Neutrophil (primary cell): ENCODE measurements at regions not wholly inside any gene's neighbourhood (a gene's known extent, or its start where the extent isn't known, plus 50 kb on each side); places are given as distances from the start of the nearest gene placed in this dataset.

Experiments used
- H3K27ac ChIP-seq: fragments of 200-600 bp; sonication (generic); 2 replicates; pipeline ENCODE4 v1.5.1; 2016; ENCODE audit warnings: mild to moderate bottlenecking, moderate library complexity
- H3K27me3 ChIP-seq: fragments of 200-600 bp; sonication (generic); 2 replicates; pipeline ENCODE4 v1.6.0; 2016; ENCODE audit warnings: mild to moderate bottlenecking
- H3K36me3 ChIP-seq: fragments of 200-600 bp; sonication (generic); 2 replicates; pipeline ENCODE4 v1.5.1; 2017
- H3K4me1 ChIP-seq, 2 experiments: fragments of 200-600 bp in 1 of 2; sonication (generic) in 1 of 2; 1 replicate in 1 of 2; 2 replicates in 1 of 2; pipeline versions ENCODE4 v1.5.1 to v1.6.1; 2013 to 2016; ENCODE audit warnings: low read depth in 1 of 2, low read length in 1 of 2, mild to moderate bottlenecking in 1 of 2, moderate library complexity in 1 of 2; ENCODE audit not compliant: control insufficient read depth in 1 of 2, insufficient read depth in 1 of 2
- H3K4me3 ChIP-seq, 2 experiments: fragments of 200-600 bp in 1 of 2; sonication (generic) in 1 of 2; 1 replicate in 1 of 2; 2 replicates in 1 of 2; pipeline ENCODE4 v1.5.1; 2013 to 2016; ENCODE audit warnings: low read depth in 1 of 2, low read length in 1 of 2, mild to moderate bottlenecking in 1 of 2, moderate library complexity in 1 of 2
- H3K9me3 ChIP-seq: fragments of 200-600 bp; sonication (generic); 2 replicates; pipeline ENCODE4 v1.5.1; 2016
- TF ChIP-seq, protein P1 (sequence below): fragments of 200-600 bp; sonication (generic); IDR thresholded peaks from 2 replicates; pipeline ENCODE4 v1.5.1; 2016; ENCODE audit warnings: antibody characterized with exemption

DNA sequence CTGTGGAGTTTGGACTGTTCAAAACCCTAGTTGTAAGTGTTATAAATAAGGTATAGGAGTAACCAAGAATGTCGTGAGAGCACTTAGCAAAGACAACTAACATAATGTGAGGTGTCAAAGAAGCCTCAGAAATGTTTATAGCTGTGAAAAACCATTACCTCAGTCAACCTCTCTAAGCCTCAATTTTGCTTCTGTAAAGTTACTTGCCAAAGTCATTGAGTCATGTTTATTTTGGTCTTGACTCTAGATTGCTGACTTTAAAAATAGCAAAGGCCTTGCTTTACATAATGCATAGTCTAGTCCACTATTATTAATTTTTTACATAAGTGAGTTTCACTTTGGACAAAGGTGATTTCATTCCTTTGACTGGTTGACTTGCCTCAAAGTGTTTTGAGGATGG, 257.6 kb upstream of the CXXC4 start:
- Histone ChIP-seq H3K4me3 (no peak overlapping the region), H3K9me3 (no peaks in the 10 kb centered on the region), H3K4me1 (no peaks in the 10 kb centered on the region), H3K36me3 (no peaks in the 10 kb centered on the region), H3K27ac (no peak overlapping the region), H3K27me3 (no peaks in the 10 kb centered on the region)
- TF ChIP-seq, protein P1, sequence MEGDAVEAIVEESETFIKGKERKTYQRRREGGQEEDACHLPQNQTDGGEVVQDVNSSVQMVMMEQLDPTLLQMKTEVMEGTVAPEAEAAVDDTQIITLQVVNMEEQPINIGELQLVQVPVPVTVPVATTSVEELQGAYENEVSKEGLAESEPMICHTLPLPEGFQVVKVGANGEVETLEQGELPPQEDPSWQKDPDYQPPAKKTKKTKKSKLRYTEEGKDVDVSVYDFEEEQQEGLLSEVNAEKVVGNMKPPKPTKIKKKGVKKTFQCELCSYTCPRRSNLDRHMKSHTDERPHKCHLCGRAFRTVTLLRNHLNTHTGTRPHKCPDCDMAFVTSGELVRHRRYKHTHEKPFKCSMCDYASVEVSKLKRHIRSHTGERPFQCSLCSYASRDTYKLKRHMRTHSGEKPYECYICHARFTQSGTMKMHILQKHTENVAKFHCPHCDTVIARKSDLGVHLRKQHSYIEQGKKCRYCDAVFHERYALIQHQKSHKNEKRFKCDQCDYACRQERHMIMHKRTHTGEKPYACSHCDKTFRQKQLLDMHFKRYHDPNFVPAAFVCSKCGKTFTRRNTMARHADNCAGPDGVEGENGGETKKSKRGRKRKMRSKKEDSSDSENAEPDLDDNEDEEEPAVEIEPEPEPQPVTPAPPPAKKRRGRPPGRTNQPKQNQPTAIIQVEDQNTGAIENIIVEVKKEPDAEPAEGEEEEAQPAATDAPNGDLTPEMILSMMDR = no peak

GRCh38 chr4:104756837-104757236, 262.1 kb upstream of the CXXC4 start:
- Histone ChIP-seq H3K4me3 (no peak overlapping the region), H3K36me3 (no peaks in the 10 kb centered on the region), H3K9me3 (no peaks in the 10 kb centered on the region), H3K4me1 (no peaks in the 10 kb centered on the region), H3K27me3 (no peaks in the 10 kb centered on the region), H3K27ac (no peak overlapping the region)
- TF ChIP-seq, protein P1 = no peak

DNA sequence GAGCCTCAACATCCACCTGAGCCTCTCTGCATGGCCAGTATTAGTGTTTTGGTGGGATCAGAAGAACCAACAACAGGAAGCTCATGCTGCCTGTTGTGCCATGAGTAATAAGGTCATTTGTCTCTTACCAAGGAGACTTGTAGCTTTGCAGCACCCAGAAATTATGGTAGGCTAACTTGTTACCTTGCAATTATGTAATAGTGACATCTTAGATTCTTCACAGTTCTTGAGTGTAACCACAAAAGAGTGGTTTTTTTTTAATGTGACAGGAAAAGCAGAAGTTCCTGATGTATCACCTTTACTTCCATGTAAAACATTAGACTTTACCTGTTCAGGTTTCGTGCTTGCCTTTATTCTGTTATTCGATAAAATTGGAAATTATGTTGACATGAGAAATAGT, 263.9 kb upstream of the CXXC4 start:
- Histone ChIP-seq H3K27me3 (no peaks in the 10 kb centered on the region), H3K4me3 (no peak overlapping the region), H3K4me1 (no peaks in the 10 kb centered on the region), H3K9me3 (no peaks in the 10 kb centered on the region), H3K27ac (no peak overlapping the region), H3K36me3 (no peaks in the 10 kb centered on the region)
- TF ChIP-seq, protein P1 = no peak

- Histone ChIP-seq H3K9me3 (no peaks in the 10 kb centered on the region), H3K4me3 (no peak overlapping the region), H3K27me3 (no peaks in the 10 kb centered on the region), H3K36me3 (no peaks in the 10 kb centered on the region), H3K4me1 (no peaks in the 10 kb centered on the region), H3K27ac (no peak overlapping the region)
- TF ChIP-seq, protein P1 = no peak
Measured at GRCh38 chr4:104763554-104764222, 269.0 kb upstream of the CXXC4 start.

DNA sequence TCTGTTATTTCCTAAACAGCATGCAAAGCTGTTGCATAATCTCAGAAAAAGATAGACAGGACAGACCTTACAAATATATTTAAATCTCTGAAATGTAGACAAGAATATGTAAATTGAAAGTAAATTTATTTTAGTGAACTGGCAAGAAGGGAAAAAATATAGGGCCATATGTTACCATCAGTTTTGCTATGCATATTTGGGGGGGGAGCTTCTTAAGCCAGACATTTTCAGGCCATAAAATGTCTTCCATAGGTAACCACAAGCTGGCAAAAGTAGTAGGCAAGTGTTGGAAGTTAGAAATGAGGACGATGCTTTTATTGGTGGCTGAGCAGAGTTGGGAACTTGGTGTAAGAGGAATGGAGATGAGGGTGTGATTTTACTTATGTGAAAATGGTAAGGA, 272.0 kb upstream of the CXXC4 start:
- TF ChIP-seq, protein P1 = no peak
- H3K27ac ChIP-seq = no peak overlapping the region
- H3K4me1 ChIP-seq = no peaks in the 10 kb centered on the region
- no peak overlapping the region for H3K4me3 ChIP-seq
- no peaks in the 10 kb centered on the region for H3K27me3 ChIP-seq
- H3K9me3 ChIP-seq = no peaks in the 10 kb centered on the region
- H3K36me3 ChIP-seq = no peaks in the 10 kb centered on the region
